GM21737 (cell line): ENCODE measurements at regions not wholly inside any gene's neighbourhood (a gene's known extent, or its start where the extent isn't known, plus 50 kb on each side); places are given as distances from the start of the nearest gene placed in this dataset.

Source experiments
- ATAC-seq: cut with Tn5 transposase; IDR thresholded peaks from one replicate; pipeline ENCODE4 v1.9.1; 2021; ENCODE audit warnings: mild to moderate bottlenecking, moderate library complexity; ENCODE audit not compliant: unreplicated experiment

GRCh38 chrX:109312757-109313156 lies 169.1 kb downstream of the GUCY2F start:
- no peak for ATAC-seq

DNA sequence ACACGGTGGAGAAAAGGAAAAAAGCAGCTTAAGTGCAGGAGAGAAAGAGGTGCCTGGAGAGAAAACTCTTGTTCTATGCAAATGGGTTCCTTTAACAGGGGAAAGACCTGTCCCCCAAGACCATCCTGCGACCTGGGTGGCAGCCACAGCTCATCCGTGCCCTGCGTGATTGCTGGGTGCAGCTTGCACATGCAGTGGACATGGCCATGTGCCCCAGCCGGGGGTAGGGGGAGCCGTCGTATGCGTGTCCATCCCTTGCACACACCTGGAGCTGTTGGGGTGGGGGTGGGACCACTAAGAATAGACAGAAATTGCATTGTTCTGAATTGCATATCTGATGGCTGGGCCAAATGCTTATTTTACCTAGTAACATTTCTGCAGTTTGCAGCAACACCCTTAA lies 171.9 kb downstream of the GUCY2F start:
- ATAC-seq, result no peak

DNA sequence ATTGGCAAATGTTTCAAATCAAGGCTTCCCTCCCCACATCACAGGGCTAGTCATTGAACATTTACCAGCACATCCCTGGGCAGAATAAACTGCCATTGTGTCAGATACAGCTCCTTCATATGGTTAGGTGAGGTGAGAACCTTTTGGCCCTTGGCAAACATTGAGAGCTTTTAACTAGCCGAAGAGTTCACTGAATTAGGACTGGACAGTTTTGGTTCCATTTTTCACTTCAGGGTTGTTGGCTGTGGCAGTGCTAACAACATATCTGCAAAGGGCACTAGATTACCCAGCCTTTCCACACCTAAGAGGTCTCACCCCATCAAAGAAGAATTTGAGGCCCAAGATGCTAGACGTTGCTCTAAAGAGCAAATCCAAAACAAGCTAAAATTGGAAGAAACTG lies 180.7 kb downstream of the GUCY2F start:
- ATAC-seq, result no peak

GRCh38 chrX:109300415-109300814 lies 181.5 kb downstream of the GUCY2F start:
- ATAC-seq, result no peak

DNA sequence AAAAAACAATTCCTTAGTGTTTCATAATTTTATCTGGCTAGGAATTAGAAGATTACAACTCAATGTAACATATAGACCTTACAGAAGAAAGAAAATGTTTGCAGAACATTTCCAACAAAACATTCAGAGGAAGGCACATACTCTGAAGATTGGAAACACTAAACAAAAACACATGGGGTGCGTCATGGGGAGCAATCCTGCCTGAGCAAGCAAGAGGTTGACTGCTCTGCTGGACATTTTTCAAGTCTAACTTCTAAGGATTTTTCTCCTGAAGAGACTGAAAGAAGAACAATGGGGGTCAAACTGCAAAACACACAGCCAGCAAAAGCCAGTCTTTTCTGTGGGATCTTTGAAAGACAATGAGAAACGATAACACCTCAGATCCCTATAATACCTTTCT lies 182.8 kb downstream of the GUCY2F start:
- ATAC-seq, result no peak

DNA sequence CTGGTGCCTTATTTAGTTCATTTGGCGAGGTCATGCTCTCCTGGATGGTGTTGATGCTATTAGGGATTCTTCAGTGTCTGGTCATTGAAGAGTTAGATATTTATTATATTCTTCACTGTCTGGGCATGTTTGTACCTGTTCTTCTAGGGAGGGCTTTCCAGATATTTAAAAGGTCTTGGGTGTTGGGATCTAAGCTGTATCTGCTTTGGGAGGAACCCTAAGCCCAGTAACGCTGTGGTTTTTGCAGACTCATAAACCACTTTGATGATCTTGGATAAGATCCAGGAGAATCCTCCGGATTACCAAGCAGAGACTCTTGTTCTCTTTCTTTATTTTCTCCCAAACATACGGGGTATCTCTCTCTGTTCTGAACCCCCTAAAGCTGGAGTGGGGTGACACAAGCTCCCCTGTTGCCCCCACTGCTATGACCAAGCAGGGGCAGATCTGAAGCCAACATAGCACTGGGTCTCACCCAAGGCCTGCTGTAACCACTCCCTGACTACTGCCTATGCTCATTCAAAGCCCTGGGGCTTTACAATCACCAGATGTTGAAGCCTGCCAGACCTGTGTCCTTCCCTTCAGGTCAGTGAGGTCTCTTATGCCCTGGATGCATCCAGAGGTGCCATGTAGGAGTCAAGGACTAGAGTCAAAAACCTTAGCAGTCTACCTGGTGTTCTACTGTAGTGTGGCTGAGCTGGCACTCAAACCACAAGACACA lies 187.6 kb downstream of the GUCY2F start:
- ATAC-seq, result no peak

DNA sequence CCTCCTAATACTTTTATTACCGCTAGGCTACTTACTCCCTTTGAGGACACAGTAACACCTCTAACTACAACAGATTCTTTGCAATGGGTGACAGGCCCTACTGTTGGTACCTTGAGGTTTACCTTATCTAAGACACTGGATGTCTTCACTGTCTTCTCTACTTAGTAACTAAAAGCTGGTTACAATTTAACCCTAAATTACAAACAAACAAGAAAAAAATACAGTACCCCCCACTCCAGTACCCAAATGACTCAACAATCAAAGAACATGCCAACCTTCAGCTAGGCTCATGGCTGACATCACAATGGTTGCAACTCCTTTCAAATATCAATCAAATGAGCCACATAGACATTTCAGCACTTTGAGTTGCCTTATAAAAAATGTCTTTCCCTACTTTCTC lies 198.0 kb downstream of the GUCY2F start:
- ATAC-seq, result no peak

- ATAC-seq, result no peak
These were observed 200.2 kb downstream of the GUCY2F start for GRCh38 chrX:109281483-109282275.

DNA sequence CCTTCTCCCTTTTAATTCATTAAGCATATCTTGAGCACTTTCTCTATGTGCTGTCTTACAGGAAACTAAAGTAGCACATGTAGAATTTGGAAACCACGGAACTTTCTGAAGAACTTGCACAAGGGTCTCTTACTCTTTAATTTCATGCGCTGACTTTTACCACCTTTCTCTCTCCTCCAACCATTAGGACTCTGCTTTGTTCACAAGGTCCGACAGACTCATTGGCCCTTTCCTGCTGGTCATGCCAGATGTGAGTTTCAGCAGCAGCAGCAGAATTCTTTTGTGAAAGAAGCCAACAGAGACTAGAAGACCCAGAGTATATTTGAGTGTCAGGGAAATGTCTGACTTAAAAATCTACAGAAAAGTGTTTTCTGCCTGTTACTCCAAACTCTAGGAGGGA lies 207.1 kb downstream of the GUCY2F start:
- ATAC-seq, result no peak

DNA sequence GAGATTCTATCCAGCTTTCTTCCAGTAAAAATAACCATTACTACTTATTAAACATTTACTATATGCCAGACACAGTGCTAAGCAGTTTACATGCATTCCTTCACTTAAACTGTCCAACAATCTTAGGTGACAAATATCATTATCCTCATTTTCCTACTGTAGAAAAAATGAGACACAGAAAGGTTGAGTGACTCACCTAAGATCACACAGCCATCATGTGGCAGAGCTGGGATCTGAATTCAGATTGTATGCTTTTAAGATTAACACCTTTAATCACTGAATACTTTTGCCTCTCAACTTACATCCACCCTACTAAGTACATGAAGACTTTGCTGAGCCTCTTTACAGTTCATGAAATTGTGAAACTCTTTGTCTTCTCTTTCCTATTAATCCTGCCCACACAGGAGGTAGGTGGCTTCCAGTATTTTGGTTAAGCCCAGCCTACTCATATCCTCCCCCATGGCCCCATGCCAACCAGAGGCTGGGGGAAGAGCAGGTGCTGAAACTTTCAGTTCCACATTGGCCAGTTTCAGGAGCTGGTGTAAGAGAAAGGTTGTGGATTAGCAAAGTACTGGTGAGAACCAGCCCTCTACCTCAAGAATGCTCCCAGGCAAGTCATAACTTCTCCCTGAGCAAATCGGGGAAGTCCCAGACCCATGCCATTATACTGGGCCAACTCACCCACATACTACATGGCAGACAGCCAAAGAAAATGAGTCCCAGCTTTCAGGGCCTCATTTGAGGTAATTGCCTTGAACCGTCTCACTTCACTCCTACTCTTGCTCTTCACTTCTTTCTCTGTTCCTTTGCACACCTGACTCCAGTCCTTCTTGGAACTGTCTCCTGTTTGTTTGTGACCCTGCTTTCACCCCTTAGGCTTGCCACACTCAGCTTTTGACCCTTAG lies 211.1 kb downstream of the GUCY2F start:
- ATAC-seq, result peak; percentile 98

DNA sequence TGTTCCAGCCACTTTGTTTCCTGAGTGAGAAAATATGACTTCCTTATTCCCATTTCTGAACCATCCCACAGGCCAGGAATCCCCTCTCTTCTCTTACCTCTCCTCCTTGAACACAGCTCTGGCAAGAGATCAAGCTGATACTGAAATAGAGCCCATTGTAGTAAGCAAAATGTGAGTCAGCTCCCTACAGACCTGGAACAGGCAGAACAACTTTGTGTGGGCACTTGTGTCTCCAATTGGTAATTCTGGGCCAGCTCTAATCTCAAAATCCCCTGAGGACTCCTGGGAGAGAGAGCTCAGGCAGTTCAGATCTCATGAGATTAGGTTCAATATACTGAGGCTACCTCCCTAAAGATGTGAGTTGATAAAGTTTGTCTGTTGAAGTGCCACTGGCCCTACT lies 213.5 kb downstream of the GUCY2F start:
- ATAC-seq, result no peak

DNA sequence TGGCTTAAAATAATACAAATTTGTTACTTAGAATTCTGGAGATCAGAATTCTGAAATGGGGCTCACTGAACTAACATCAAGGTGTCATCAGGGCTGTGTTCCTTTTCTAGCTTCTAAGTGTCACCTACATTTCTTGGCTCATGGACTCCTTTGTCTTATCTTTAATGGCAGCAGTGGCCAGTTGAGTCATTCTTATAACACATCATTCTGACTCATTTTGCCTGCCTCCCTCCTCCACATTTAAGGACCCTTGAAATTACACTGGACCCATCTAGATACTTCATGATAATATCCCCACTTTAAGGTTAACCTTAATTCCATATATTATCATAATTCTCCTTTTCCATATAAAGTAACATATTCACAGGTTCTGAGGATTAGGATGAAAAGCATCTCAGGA lies 215.9 kb downstream of the GUCY2F start:
- ATAC-seq, result no peak

DNA sequence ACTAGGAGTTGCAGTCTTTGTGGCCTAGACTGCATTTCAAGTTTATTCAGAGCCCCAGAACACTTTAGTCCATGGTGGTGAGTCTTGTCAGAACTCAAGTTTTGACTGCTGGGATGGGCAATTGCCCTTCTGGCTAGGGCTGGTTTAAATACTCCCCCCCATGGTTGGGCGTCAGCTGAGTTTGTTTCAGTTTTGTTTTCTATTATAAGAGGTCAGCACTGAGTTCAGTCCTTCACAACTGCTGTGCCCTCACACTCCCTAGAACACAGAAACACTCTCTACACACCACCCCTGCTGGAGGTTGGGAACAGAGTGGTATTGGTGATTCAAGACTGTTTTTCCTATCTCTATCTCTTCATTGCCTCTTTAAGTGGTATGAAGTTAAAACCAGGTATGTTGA lies 217.0 kb downstream of the GUCY2F start:
- ATAC-seq, result peak; percentile 59

DNA sequence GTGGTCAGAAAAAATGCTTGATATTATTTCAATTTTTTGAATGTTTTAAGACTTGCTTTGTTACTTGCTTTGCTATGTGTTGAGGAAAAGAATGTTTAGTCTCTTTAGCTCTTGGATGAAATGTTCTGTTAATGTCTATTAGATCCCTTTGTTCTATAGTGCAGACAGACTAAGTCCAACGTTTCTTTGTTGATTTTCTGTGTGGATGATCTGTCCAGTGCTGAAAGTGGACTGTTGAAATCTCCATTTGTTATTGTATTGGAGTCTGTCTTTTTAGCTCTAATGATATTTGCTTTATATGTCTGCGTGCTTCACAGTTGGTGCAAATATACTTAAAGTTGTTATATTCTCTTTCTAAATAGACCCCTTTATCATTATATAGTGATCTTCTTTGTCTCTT lies 220.6 kb downstream of the GUCY2F start:
- ATAC-seq, result no peak

GRCh38 chrX:109252789-109253188 lies 229.1 kb downstream of the GUCY2F start:
- no peak for ATAC-seq

DNA sequence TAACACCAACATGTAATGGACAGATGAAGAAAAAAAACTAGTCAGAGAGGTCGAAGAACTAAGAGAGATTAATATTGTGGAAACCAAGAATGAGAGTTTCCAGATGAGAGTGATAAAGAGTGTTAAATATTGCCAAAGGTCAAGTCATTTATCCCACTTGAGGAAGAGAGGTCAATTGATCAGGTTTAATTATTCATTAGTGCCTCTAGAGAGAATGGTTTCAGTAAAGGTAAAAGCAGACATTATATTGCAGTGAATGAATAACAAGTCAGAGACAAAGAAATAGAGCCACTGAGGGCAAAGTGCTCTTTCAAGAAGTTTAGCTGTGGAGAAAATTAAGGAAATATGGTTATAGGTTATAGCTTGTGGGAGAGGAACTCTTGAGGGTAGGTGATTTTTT lies 263.1 kb downstream of the GUCY2F start:
- no peak for ATAC-seq

DNA sequence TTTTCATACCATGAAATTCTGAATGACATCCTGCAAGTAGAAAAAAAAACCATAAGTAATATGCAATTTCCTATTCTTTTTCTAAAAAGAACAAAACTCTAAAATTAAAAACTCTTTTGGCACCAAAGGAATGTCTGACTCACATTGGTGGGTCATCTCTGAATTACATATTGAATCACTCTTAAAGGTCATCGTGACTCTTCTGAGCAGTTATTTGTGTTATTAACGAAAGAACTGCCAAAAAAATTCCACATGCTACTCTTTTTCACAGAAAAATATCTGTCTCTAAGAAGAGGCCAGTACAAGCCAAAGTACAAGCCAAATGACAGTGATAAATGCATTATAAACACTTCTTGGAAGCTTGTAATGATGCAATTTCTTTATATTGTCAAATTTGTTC lies 282.2 kb downstream of the GUCY2F start:
- ATAC-seq, result no peak

DNA sequence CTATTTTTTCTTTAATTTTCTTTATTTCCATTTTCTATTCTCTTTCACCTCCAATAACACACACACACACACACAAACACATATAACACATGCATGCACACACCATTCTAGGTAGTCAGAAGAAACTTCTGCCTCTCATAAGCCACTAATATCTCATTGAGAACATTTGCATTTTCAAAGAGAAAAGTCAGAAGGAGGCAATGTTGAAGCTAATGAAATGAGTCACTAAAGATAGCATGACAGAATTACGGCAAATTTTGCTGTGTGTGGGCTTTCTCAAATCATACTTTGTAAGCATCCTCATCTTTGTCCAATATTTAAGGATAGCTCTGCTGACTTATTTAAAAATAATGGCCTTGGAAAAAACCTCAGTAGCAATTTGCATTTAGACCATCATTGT lies 291.3 kb downstream of the GUCY2F start:
- ATAC-seq, result no peak

DNA sequence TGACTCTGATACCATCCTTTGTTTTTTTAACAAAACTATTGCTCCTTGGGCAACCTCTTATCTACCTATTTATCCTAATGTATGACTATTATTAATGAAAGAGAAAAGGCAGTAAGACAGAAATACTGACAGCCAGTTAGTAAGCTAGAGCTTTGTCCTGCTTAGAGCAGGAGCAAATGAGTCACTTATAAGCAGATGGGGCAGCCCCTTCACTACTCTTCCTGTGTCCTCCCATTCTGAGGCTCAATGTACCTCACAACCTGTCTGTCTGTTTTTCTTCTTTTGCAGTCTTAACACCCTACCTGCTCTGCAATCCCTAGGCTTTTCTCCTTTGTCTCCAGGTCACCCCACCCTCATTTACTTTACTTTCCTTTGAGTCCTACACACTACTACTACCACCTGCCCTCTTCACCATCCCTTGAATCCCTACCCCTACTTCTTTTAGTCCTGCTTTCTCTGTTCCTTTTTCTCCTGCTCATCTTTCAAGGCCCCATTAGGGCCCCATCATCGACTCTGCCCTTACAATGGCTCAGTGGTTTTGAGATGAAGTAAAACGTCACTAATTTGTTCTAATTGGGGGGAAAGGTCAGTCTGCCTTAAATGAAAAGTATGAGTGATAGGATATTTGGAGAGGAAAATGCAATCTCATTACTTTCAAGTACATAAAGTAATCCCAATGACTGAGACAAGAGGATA lies 294.3 kb downstream of the GUCY2F start:
- ATAC-seq, result peak; percentile 94

DNA sequence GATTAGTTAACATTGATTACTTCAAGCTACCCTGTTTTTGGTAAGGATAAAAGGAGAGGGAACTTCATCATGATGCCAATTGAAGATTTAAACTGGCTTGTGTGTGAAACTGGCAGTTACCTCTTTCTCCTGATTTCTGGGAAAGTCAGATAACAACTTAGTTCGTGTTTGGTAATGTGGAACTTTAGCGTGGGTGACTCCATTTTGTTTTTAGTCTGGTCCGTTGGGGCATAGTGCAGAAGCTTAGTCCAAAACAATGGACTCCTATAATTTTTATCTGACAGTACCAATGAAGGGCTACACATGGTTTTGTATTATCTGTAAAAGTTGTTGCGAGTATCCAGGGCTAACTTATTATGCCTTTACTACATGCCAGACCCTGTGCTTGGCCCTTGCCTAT lies 294.9 kb downstream of the GUCY2F start:
- ATAC-seq, result no peak
